Stimulated activated CD4-positive, alpha-beta T cell treated with anti-CD3 and anti-CD28 coated beads, Interleukin-4, amount 100 ng/mL, for 4 hours (primary cell): ENCODE measurements at regions not wholly inside any gene's neighbourhood (a gene's known extent, or its start where the extent isn't known, plus 50 kb on each side); places are given as distances from the start of the nearest gene placed in this dataset.

Experiments
- DNase-seq, 2 experiments: peaks; one replicate each; pipeline ENCODE4 v3.0.0-alpha.2; 2020

- no peak for DNase-seq
Observed at GRCh38 chr7:67940400-67940799, 943.8 kb downstream of the TYW1 start.

- DNase-seq = no peak
Observed at GRCh38 chr7:67947191-67947590, 950.6 kb downstream of the TYW1 start.

GRCh38 chr7:67947646-67948045 lies 951.0 kb downstream of the TYW1 start:
- DNase-seq = no peak

DNA sequence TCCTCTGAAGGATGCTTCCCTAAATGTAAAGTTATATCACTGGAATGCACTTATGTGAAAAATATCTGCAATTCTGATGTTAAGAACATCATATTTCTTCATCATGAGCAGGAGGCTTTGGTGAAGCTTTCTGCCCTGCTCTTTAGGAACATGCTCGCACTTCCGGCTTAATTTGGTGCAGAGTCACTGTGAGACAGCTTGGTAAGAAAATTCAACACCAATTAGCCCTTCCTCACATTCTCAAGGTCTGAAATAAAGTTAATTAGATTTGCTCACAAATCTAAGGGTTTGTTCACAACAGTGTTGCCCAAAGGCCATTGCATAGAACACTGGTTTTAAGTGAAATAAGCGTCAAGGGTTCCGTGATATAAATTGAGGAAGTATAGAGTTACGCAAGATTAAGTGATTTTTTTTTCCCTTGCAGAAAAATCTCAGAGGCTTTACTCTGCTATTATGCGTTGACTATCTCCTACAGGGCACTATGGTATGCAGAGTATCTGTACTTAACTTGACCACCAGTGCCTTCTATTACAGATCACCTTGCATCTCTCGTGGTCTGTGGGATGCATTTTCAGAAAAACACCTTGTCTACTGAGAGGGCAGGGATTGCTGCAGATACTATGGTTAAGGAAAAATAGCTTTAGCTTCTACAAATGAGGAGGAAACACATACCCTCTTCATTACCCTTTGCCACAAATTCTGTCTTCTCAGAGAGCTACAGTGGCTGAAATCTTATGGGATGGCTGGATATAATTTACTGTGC lies 953.9 kb downstream of the TYW1 start:
- no peak for DNase-seq

DNA sequence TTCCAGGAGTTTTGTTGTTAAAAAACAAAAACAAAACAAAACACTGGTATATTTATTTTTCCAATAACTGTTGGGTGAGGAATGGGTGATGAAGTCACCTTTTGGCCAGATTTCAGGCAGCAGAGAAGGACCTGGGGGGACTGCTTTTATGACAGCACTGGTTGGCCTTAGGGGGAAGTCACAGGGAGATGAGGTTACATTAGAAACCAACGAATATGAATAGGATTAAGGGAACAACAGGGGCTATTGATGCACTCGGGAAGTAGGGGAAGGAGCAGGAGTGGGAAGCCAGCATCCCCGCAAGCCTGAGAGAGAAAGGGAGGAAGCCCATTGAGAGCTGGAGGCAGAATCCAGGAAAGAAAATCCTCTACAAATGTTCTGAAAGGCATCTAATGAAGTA lies 958.4 kb downstream of the TYW1 start:
- DNase-seq = no peak

- no peak for DNase-seq
Observed at GRCh38 chr7:67962863-67963262, 966.2 kb downstream of the TYW1 start.

DNA sequence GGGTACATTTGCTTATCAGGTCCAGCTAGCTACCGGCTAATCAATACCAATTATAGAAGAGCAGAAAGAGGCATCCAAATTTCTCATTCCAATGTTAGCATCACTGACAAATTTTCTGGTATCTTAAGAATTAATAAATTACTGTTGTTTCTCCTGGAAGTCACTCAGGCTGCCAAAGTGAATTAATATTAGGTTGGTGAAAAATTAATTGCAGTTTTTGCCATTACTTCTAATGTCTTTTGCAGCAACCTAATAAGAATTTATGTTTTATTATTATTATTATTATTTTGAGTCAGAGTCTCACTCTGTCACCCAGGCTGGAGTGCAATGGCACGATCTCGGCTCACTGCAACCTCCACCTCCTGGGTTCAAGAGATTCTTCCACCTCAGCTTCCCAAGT lies 979.9 kb downstream of the TYW1 start:
- no peak for DNase-seq

GRCh38 chr7:67983486-67983885 lies 986.9 kb downstream of the TYW1 start:
- DNase-seq = no peak

- DNase-seq = no peak
Observed at GRCh38 chr7:67984326-67984725, 987.7 kb downstream of the TYW1 start.

GRCh38 chr7:67989142-67989541 lies 992.5 kb downstream of the TYW1 start:
- DNase-seq = no peak

DNA sequence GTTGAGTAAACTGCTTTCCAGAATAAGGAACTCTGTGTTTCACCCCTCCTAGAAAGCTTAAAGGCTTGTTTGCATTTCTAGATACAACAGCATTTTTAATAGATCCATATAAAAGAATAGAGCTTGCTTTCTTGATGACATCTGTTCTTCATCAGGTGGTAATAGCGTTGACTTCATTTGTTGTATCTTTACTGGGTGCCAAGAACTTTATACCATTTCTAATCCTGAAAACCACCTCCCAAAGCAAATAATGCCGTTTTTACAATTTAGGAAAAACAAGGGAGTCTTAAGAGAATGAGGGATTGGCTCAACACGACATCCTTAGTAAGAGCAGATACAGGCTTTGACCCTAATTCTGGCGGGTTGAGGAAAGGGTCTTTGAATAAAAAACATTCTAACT lies 993.4 kb downstream of the TYW1 start:
- DNase-seq = no peak

DNA sequence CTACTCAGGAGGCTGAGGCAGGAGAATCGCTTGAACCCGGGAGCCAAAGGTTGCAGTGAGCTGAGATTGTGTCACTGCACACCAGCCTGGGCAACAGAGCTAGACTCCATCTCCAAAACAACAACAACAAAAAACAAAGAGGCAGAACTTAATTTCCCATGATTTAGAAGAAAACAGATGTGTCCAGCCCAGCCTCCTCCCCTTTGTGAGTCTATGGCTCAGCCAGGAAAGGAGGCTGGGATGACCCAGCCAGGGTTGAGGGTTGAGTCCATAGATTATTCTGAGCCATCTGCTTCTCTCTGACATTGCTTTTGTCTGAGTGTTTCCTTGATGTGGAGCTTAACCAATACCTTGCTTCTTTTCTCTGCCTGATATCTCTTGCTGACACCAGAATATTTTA lies 994.1 kb downstream of the TYW1 start:
- no peak for DNase-seq

GRCh38 chr7:67992287-67992686 lies 995.7 kb downstream of the TYW1 start:
- no peak for DNase-seq

GRCh38 chr7:68005992-68006391 lies 1009.4 kb downstream of the TYW1 start:
- DNase-seq = no peak

DNA sequence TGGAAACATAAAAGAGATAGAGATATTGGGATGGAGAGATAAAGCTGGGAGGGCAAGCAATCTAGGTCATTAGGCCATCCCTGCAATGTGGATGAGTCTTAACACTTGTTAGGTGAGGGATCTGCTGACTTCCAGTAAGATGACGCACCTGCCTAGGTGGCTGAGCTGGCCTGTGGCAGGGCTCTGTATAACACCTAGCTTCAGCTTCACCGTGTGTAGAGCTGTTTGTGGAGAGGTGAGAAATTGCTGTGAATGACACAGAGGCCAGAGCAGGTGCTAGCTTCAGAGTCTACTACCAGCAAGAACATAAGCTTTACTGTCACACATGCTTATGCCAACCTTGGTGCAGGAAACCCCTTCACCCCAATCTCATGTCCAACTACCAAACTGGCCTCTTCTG lies 1010.0 kb downstream of the TYW1 start:
- DNase-seq = no peak

GRCh38 chr7:68009716-68010115 lies 1013.1 kb downstream of the TYW1 start:
- DNase-seq = no peak

DNA sequence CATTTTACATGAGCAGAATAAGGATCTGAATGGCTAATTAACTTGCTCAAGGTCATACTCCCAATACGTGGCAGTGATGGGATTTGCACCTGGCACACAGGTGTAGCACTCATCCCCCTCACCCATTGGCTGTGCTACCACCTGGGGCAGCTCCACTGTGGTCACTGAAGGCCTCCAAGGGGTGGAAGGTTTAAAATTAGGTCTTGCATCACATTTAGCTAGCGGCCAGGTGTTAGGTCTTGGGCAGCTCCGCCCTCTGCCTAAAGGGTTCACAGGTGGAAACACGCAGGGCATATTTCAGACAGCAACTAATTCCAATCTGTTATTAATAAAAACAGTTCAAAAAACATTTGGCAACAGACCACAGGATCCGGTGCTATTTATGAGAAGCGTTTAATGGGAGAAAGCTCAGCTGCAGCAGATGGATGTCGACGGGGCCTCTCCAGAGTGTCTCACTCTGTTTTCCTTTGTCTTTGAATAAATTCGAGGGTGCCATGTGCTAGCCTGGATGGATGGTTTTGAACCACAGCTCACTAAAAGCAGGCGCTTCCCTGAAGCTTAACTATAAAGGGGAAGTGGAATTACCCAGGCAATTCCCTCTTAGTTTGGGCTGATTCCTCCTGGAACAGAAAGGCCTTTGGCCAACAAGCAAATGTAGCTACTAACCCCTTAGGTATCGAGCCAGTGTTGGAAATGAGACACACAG lies 1017.6 kb downstream of the TYW1 start:
- DNase-seq = no peak

- DNase-seq = no peak
Observed at GRCh38 chr7:68015122-68015977, 1018.7 kb downstream of the TYW1 start.

GRCh38 chr7:68015978-68016532 lies 1019.4 kb downstream of the TYW1 start:
- no peak for DNase-seq

GRCh38 chr7:68020102-68020501 lies 1023.5 kb downstream of the TYW1 start:
- no peak for DNase-seq

DNA sequence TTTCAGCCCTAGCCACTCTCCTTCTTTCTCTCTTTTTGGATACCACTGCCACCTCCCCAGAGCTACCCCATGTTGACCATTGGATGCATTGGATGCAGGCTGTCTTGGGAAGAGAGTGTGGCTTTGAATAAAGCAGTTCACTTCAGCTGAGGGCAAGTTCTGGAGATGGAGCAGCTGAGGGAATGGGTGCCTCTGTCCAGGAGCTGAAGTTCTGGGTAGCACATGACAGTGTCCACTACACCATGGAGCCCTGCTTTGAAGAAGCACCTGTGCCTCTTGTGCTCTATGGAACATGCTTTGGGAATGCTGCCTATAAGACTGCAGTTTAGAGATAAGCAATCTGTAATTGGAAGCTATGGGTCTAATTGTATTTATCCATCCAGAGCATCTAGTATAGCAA lies 1028.7 kb downstream of the TYW1 start:
- DNase-seq = no peak

DNA sequence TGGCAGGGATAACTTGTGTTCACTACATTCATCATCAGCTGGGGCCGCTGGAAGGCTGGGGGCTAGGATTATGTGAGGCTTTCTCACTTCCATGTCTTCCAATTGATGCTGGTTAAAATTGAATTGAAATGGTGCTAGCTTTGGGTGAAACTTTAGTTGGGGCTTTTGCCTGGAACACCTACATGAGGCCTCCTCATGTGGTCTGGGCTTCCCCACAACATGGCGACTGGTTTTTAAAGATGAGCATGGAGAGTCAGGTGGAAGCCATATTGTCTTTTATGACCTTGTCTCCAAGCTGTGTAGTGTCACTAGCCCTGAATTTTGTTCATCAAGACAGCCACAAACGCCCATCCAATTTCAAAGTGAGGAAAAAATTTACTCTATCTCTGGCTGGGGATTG lies 1033.9 kb downstream of the TYW1 start:
- DNase-seq = no peak

GRCh38 chr7:68031180-68031943 lies 1034.7 kb downstream of the TYW1 start:
- no peak for DNase-seq
